ENCODE measurements at regions not wholly inside any gene's neighbourhood (a gene's known extent, or its start where the extent isn't known, plus 50 kb on each side); places are given as distances from the start of the nearest gene placed in this dataset.

GRCh38 chr2:217372794-217373193 is 512.9 kb upstream of the TNP1 start:
- TF ChIP-seq POLR2A (IDR thresholded peaks at IDR 0.05) = no peak
- no peak for TF ChIP-seq CTCF (IDR thresholded peaks at IDR 0.05)

Data from prostate gland (tissue), 2 donors.